HL-60 (cell line): ENCODE measurements at regions not wholly inside any gene's neighbourhood (a gene's known extent, or its start where the extent isn't known, plus 50 kb on each side); places are given as distances from the start of the nearest gene placed in this dataset.
"Not testable (repeated sequence)": the region's sequence is repeated elsewhere in the genome, so short reads cannot be mapped to it uniquely, and the experiment has no call there.

Source experiments
- DNase-seq, 2 experiments: peaks; one replicate each; pipeline ENCODE4 v3.0.0-alpha.2; 2010 to 2020; ENCODE audit warnings: low read depth in 1 of 2, low spot score in 1 of 2
- H3K27ac ChIP-seq: fragments of 250-450 bp; sonication (Bioruptor Pico); replicated peaks from 2 replicates; pipeline ENCODE4 v1.5.1; 2020; ENCODE audit warnings: mild to moderate bottlenecking, moderate library complexity
- H3K27me3 ChIP-seq: fragments of 250-450 bp; sonication (Bioruptor Pico); 2 replicates; pipeline ENCODE4 v1.5.1; 2021; ENCODE audit warnings: mild to moderate bottlenecking, moderate library complexity; ENCODE audit not compliant: insufficient read depth, poor library complexity, severe bottlenecking
- H3K4me3 ChIP-seq: replicated peaks from 2 replicates; pipeline ENCODE4 v1.5.1; 2011; ENCODE audit warnings: mild to moderate bottlenecking, control low read depth, low read length; ENCODE audit not compliant: insufficient read depth
- CTCF ChIP-seq: IDR thresholded peaks from one replicate; pipeline ENCODE4 v1.5.1; 2011; ENCODE audit warnings: low read length, control low read depth, inconsistent platforms; ENCODE audit not compliant: insufficient read depth
- GABPA ChIP-seq: IDR thresholded peaks from 2 replicates; pipeline ENCODE4 v1.6.1; 2012; ENCODE audit warnings: low read depth
- POLR2AphosphoS5 ChIP-seq: IDR thresholded peaks from 2 replicates; pipeline ENCODE4 v1.6.1; 2012; ENCODE audit warnings: low read depth
- REST ChIP-seq: IDR thresholded peaks from 2 replicates; pipeline ENCODE4 v1.6.1; 2012; ENCODE audit warnings: low read depth; ENCODE audit not compliant: insufficient replicate concordance
- SPI1 ChIP-seq: IDR thresholded peaks from 2 replicates; pipeline ENCODE4 v1.6.1; 2012; ENCODE audit warnings: low read depth, mild to moderate bottlenecking, borderline replicate concordance

GRCh38 chr5:2534251-2534650, 217.2 kb downstream of the IRX2 start:
- no peak for DNase-seq
- no peaks in the 10 kb centered on the region for H3K27me3 ChIP-seq
- TF ChIP-seq SPI1 (no peak), CTCF (no peak), POLR2AphosphoS5 (no peak), GABPA (no peak), REST (no peak)
- no peak overlapping the region for H3K4me3 ChIP-seq
- no peak overlapping the region for H3K27ac ChIP-seq

GRCh38 chr5:2533848-2534247, 217.6 kb downstream of the IRX2 start:
- not testable (repeated sequence) for DNase-seq, H3K4me3 ChIP-seq, H3K27ac ChIP-seq, H3K27me3 ChIP-seq

- DNase-seq, result no peak
- H3K27me3 ChIP-seq, result no peaks in the 10 kb centered on the region
- no peak for TF ChIP-seq SPI1
- TF ChIP-seq POLR2AphosphoS5, result no peak
- no peak for TF ChIP-seq GABPA
- no peak for TF ChIP-seq REST
- no peak for TF ChIP-seq CTCF
- no peak overlapping the region for H3K4me3 ChIP-seq
- H3K27ac ChIP-seq, result no peak overlapping the region
These were observed 218.7 kb downstream of the IRX2 start for GRCh38 chr5:2532809-2533208.

GRCh38 chr5:2531318-2531717, 220.2 kb downstream of the IRX2 start:
- DNase-seq, result no peak
- TF ChIP-seq POLR2AphosphoS5, result no peak
- TF ChIP-seq SPI1, result no peak
- TF ChIP-seq GABPA, result no peak
- no peak for TF ChIP-seq CTCF
- TF ChIP-seq REST, result no peak
- H3K27ac ChIP-seq, result no peak overlapping the region

More at GRCh38 chr5:2531318-2531717, 220.2 kb downstream of the IRX2 start:
- H3K27me3 ChIP-seq, result no peaks in the 10 kb centered on the region
- H3K4me3 ChIP-seq, result no peak overlapping the region
